Adrenal gland (tissue), 5 donors: ENCODE measurements at regions not wholly inside any gene's neighbourhood (a gene's known extent, or its start where the extent isn't known, plus 50 kb on each side); places are given as distances from the start of the nearest gene placed in this dataset.

ENCODE experiments used
- POLR2A ChIP-seq, 2 donors: fragments of 450-650 bp; IDR thresholded peaks; one replicate each; pipeline ENCODE4 v1.6.1; 2017; ENCODE audit warnings: antibody characterized with exemption in 2 of 2, mild to moderate bottlenecking in 2 of 2, moderate library complexity in 1 of 2
- TF ChIP-seq, protein P1 (sequence below), 6 experiments: fragments of 450-650 bp in 4 of 6; fragments of 200-600 bp in 2 of 6; sonication (generic) in 1 of 6; IDR thresholded peaks; 1 replicate in 5 of 6; 2 replicates in 1 of 6; pipeline versions ENCODE4 v1.5.1 to v1.8.0; 2016 to 2021; ENCODE audit warnings: antibody characterized with exemption in 6 of 6, mild to moderate bottlenecking in 2 of 6, moderate library complexity in 1 of 6
- donor health status: DM: no; HTN: no; CAD: no.

DNA sequence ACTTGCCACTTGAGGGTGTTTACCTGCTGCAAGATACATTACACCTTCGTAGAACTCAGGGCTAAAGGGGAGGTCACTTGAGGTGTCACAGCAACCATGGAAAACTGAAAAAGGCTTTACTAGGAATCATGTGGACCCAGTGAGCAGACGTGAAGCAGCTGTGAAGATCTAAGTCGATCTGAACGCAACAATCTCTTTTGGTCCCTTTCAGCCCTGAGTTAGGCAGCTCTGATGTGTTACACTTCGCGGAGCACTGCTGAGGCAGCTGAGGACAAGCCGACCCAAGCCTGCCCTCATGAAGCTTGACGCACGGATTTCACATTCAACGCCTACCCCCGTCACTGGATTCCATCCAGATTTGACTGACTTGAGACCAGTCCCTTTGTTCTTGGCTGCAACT lies 75.8 kb upstream of the NPAS2 start:
- TF ChIP-seq, protein P1, sequence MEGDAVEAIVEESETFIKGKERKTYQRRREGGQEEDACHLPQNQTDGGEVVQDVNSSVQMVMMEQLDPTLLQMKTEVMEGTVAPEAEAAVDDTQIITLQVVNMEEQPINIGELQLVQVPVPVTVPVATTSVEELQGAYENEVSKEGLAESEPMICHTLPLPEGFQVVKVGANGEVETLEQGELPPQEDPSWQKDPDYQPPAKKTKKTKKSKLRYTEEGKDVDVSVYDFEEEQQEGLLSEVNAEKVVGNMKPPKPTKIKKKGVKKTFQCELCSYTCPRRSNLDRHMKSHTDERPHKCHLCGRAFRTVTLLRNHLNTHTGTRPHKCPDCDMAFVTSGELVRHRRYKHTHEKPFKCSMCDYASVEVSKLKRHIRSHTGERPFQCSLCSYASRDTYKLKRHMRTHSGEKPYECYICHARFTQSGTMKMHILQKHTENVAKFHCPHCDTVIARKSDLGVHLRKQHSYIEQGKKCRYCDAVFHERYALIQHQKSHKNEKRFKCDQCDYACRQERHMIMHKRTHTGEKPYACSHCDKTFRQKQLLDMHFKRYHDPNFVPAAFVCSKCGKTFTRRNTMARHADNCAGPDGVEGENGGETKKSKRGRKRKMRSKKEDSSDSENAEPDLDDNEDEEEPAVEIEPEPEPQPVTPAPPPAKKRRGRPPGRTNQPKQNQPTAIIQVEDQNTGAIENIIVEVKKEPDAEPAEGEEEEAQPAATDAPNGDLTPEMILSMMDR (IDR thresholded peaks at IDR 0.05), result no peak
- TF ChIP-seq POLR2A (IDR thresholded peaks at IDR 0.05), result no peak
